ENCODE measurements at regions not wholly inside any gene's neighbourhood (a gene's known extent, or its start where the extent isn't known, plus 50 kb on each side); places are given as distances from the start of the nearest gene placed in this dataset.
A peak's percentile ranks its signal among the peaks of the same experiment; 100 is the strongest.

DNA sequence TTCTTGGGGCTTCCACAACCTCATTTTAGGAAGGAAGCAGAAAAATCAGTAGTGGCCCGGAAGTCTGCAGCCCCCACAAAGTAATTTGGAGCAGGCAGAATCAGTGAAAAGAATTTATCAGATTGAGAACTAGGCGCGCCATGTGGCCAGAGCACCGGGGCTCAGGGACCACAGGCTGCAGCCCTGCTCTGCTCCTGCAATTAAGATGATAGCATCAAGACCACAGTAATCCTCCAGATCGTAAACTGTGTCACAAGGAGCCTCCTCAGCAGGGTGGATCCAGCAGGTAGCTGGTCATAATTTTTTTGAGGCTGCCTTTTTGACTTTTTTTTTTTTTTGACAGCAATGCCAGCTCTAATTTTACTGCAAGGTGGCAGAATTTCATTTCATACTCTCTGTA, 209.0 kb upstream of the ZMIZ1 start:
- no peak for DNase-seq
- H3K4me1 Mint-ChIP-seq: no peaks in the 10 kb centered on the region
- no peak overlapping the region for H3K27ac Mint-ChIP-seq
- H3K36me3 Mint-ChIP-seq (ENCODE audit: low read depth): no peaks in the 10 kb centered on the region
- H3K9me3 Mint-ChIP-seq: no peaks in the 10 kb centered on the region
- intact Hi-C loops (cut with micrococcal nuclease): no loop called here
- H3K27me3 Mint-ChIP-seq: peaks cover 4% of the 10 kb centered on the region
- no peak overlapping the region for H3K4me3 Mint-ChIP-seq

DNA sequence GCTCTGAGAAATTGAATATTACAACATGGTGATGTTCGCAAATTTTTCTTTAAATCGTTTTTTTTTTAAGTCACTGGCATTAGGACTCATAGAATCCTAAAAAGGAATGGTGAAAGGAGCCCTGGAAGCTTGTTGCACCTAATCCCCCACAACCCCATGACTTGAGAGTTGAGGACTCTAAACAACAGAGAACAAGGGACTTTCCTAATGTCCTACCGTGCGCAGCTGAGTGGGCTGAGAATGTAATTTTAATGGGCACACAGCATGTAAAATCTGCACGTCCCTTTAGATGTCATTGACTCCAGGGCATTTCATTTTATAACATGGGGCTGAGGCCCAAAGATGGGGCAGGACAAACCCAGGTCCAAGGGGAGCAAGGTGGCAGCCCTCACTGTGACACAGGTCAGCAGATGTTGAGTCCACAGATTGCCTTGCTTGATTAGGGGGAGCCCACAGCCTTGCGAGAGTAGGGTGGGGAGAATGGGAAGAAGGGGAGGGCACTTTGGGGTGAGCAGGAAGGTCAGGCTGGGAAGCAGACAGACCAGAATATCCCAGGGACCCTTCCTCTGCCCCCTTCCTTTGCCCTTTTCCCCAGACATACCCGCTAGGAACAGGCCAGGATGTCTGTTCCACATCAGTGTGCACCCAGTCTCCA, 208.4 kb upstream of the ZMIZ1 start:
- Mint-ChIP-seq H3K4me1 (no peaks in the 10 kb centered on the region), H3K4me3 (no peak overlapping the region), H3K27me3 (peaks cover 4% of the 10 kb centered on the region), H3K9me3 (no peaks in the 10 kb centered on the region), H3K36me3 (ENCODE audit: low read depth) (no peaks in the 10 kb centered on the region), H3K27ac (no peak overlapping the region)
- intact Hi-C loops (cut with micrococcal nuclease): no loop called here
- no peak for DNase-seq

DNA sequence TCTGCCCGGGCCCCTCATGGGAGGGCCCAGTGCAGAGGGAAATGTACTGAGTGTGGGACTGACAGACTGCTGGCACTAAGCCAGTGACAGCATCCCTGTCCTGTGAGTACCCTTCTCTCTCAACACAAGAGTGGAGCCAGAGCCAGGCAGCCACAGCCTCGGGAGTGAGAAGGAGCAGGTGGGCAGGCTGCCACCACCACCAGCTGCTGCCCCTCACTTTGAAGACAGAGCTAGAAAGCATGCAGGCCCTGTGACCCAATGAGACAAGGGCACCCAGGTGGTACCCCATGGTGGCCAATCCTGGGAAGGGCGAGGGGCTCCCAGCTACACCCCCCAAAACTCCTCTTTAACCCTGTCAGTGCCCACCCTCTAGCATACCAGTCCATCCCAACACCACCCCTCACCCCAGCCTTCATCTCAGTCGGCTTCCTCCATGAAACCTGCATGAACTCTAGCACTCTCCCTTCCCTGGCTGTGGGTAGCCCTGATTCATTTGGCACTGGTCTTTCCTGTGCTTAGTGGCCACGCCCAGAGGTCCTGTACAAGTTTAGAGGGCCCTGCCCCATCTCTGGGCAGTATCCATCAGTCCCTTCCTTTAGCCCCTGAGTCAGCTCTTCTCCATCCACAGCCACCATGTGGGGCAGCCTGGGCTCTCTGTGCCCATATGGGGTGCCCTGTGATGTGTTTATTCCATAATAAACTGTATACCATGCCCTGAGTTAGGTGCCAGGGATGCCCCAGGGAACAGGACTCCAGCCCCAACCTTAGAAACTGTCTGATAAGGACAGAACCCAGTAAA, 207.0 kb upstream of the ZMIZ1 start:
- intact Hi-C loops (cut with micrococcal nuclease): no loop called here
- Mint-ChIP-seq H3K4me3 (no peak overlapping the region), H3K27ac (no peak overlapping the region), H3K9me3 (no peaks in the 10 kb centered on the region), H3K27me3 (peaks cover 4% of the 10 kb centered on the region), H3K4me1 (no peaks in the 10 kb centered on the region), H3K36me3 (ENCODE audit: low read depth) (no peaks in the 10 kb centered on the region)
- DNase-seq: no peak

DNA sequence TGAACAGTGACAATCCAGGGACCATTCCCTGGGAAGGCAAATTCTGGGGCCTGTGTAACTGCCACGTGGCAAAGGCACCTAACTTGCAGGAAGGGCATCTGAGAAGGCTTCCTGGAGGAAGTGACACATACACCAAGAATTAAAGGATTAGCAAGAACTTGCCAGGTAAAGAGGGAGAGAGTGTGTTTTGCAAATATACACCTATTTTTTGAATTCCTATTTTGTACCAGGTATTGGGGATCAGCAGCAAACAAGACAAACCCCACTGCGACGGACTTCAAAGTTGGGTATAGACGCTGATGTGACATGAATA, 206.5 kb upstream of the ZMIZ1 start:
- no peak overlapping the region for H3K27ac Mint-ChIP-seq
- H3K27me3 Mint-ChIP-seq: peaks cover 4% of the 10 kb centered on the region
- no peaks in the 10 kb centered on the region for H3K4me1 Mint-ChIP-seq
- no peaks in the 10 kb centered on the region for H3K36me3 Mint-ChIP-seq (ENCODE audit: low read depth)
- intact Hi-C loops (cut with micrococcal nuclease): no loop called here
- no peak for DNase-seq
- no peak overlapping the region for H3K4me3 Mint-ChIP-seq
- H3K9me3 Mint-ChIP-seq: no peaks in the 10 kb centered on the region

DNA sequence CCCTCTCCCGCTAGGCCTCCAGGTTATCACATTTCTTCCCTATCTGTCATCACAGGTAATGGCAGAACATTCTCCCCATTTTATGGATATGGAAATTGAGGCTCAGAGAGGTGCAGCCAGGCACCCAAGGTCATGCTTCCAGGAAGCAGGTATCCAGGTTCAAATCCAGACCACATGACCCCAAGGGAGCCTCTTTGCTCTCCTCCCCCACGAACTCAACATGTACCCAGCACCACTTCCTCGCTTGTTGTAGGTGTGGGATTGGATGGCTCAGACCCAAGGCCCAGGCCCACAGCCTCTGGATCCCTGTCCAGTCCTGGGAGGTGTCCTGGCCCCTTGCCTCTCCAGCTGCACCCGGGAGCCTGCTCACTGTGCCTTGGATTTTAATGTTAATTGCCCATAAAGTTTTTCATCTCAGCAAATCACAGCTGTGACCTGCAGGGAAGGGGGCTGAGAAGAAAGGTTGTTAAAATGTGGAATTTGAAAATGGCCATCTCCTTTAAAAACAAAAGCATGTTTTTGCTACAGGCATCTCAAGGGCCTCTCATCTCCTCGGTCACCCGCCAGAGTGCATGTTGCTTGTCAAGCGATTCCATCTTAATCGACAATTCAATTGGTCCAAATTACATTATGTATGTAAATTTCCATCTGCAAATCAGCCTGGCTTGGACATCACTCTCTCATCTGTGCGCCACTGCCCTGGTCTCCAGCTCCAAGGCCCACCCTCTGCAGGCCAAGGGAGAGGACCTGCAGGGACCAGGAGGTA, 205.4 kb upstream of the ZMIZ1 start:
- H3K36me3 Mint-ChIP-seq (ENCODE audit: low read depth): no peaks in the 10 kb centered on the region
- H3K27me3 Mint-ChIP-seq: peaks cover 4% of the 10 kb centered on the region
- intact Hi-C loops (cut with micrococcal nuclease): no loop called here
- DNase-seq: no peak
- H3K4me3 Mint-ChIP-seq: no peak overlapping the region
- no peaks in the 10 kb centered on the region for H3K9me3 Mint-ChIP-seq
- no peaks in the 10 kb centered on the region for H3K4me1 Mint-ChIP-seq
- no peak overlapping the region for H3K27ac Mint-ChIP-seq

DNA sequence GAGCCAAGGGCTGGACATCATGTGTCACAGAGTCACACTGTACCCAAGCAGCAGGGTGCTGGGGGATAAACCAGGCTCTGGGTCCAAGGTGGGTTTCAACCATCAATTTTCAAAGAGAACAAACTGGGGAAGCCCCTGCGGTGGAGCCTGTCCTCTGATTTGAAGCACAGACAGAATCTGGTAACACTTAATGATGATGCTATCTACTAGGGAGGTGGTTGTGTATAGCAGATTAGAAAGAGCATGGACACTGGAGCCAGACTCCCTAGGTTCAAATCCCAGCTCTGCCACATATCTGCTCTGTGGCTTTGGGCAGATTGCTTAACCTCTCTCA, 204.9 kb upstream of the ZMIZ1 start:
- Mint-ChIP-seq H3K4me1 (no peaks in the 10 kb centered on the region), H3K27ac (no peak overlapping the region), H3K9me3 (no peaks in the 10 kb centered on the region), H3K27me3 (peaks cover 4% of the 10 kb centered on the region), H3K36me3 (ENCODE audit: low read depth) (no peaks in the 10 kb centered on the region), H3K4me3 (no peak overlapping the region)
- intact Hi-C loops (cut with micrococcal nuclease): no loop called here
- no peak for DNase-seq

DNA sequence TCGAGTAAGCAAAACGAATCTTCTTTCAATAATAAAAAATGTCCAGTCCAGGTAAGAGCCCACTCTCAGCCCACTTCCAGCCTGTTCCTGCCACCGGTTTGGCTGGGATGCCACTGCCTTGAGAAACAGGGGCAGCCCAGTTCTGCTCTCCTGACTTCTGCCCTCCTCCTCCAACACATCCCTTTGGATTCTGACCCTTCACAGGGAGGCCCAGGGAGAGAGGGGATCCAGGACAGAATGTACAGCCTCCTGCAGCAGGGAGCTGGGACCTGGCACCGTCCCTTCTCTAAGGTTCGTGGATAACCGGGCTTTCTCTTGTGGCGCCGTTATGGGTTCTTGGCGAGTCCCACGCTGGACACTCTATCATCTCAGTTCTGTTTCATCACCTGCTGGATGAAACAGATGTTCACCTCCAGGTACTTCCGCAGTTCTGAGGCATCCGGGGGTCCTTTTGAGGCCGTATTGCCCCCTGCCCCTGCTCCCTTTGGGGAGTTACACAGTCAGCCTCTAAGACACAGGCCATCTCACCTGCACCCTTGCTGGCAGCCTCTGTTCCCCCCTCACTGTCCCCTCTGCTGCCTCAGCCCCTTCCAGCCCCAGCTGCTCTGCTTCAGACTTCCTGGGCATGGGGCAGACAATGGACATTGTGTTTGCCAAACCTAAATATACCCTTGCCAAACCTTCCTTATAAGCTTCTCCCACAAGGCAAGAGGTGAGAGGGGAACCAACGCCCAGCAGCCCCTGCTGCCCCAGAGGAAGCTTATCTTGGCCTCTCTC, 203.8 kb upstream of the ZMIZ1 start:
- intact Hi-C loops (cut with micrococcal nuclease): no loop called here
- H3K36me3 Mint-ChIP-seq (ENCODE audit: low read depth): no peaks in the 10 kb centered on the region
- no peak overlapping the region for H3K4me3 Mint-ChIP-seq
- H3K4me1 Mint-ChIP-seq: no peaks in the 10 kb centered on the region
- no peak overlapping the region for H3K27ac Mint-ChIP-seq
- DNase-seq: no peak
- H3K27me3 Mint-ChIP-seq: no peaks in the 10 kb centered on the region
- H3K9me3 Mint-ChIP-seq: no peaks in the 10 kb centered on the region

DNA sequence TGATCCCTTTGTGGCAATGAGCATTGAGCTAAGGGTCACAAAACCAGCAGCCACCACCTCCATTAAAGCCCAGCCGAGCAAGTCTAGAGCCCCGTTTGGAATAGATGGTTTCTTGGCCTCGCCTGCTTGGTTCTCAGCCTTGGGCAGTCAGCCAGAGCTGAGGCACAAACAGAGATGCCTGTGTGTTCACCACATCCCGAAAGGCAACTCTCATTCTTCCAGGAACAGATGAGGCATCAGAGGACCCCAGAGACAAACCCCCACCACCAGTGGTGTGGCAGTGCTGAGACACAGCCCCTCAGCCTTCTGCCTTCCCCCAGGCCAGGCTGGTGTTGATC, 203.3 kb upstream of the ZMIZ1 start:
- Mint-ChIP-seq H3K4me3 (no peak overlapping the region), H3K36me3 (ENCODE audit: low read depth) (no peaks in the 10 kb centered on the region), H3K27me3 (peaks cover 1% of the 10 kb centered on the region), H3K9me3 (no peaks in the 10 kb centered on the region), H3K27ac (no peak overlapping the region), H3K4me1 (no peaks in the 10 kb centered on the region)
- intact Hi-C loops (cut with micrococcal nuclease): no loop called here
- DNase-seq: no peak

DNA sequence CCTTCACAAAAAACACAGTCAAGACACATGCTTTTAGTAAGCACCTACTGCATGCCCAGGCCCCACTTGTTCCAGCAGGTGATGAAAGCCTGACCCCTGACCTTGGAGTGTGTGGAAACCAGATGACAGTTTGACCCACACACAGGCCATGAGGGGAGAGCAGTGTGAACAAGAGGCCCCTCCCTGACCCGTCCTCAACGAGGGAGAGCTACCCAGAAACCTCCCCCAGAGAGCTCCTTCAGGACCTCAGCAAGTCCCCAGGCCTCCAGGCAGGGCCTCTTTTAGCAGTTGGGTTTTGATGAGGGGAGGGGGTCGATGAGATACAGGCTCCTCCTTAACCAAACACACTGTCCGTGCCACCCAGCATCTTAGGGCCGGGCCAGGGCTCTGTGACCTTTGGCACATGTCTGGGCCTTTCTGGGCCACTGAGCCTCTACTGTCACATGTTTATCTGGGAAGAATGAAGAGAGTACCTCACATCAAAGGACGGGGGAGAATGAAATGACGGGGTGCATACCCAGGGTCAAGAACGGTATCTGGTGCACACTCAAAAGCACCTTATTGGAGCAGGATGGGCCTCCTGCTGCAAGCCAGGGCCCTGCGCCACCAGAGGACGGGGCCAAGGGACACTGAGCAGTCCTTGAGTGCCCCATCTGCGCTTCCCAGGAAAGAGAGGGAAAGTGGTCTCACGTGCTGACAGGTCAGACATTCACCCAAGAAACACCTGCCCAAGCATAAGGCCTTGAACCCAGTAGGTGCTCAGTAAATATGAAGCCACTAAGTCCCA, 202.6 kb upstream of the ZMIZ1 start:
- intact Hi-C loops (cut with micrococcal nuclease): no loop called here
- H3K27ac Mint-ChIP-seq: no peak overlapping the region
- no peak overlapping the region for H3K4me3 Mint-ChIP-seq
- H3K36me3 Mint-ChIP-seq (ENCODE audit: low read depth): no peaks in the 10 kb centered on the region
- H3K9me3 Mint-ChIP-seq: no peaks in the 10 kb centered on the region
- H3K27me3 Mint-ChIP-seq: peaks cover 4% of the 10 kb centered on the region
- no peak for DNase-seq
- H3K4me1 Mint-ChIP-seq: no peaks in the 10 kb centered on the region

DNA sequence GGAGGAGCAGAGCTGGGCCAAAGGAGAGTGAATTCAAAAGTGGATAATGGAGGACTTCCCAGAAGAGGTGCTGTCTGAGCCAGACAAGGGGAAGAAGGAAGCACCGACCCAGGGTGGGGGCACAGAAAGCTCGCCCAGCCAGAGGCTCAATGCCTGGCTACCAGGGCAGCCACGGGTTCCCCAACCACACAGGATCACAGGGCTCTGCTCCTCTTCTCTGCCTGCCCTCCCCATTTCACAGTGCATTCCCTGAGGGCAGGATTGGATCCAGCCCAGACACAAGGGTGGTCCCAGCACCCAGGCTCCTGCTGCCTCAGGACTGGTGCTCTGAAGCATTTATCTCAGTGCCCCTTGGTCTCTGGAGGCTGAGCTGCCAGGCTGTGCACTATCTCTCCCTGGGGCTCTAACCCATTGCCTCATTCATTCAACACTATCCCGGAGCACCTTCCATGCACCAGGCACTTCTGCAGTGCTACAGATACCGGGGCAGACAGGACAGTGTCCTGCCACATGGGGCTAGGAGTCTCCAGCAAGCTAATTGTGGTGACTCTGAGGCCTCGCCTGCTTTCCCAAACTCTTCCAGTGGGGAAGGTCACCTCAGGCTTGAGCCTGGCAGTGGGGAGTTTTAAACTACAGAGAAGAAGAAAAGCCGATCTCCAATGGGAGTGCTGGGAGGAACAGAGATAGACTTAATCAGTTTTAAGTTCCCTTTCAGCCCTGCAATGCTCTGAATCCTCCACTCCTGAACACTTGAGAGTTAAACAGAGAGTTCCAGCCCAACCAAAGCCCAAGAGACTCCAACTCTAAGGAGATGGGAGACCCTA, 201.8 kb upstream of the ZMIZ1 start:
- Mint-ChIP-seq H3K27me3 (peaks cover 6% of the 10 kb centered on the region), H3K27ac (no peak overlapping the region), H3K4me3 (no peak overlapping the region), H3K9me3 (no peaks in the 10 kb centered on the region), H3K4me1 (no peaks in the 10 kb centered on the region), H3K36me3 (ENCODE audit: low read depth) (no peaks in the 10 kb centered on the region)
- intact Hi-C loops (cut with micrococcal nuclease): no loop called here
- no peak for DNase-seq

DNA sequence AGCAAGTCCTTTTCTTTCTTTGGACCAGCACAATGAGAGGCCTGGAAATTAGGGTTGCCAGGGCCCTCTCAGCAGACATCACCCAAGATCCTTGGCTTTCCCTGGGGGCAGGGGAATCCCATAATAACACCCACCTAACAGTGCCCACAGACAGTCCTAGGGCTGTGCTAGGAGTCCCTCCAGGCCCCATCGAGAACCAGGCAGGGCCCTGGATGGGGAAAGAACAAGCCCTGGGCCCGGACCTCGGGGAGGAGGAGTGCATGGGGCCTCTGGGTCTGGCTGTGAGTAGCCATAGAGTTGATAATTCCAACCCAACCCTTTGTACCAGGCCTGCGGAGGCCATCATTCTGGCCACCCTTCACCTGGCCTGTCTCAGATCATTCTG, 201.2 kb upstream of the ZMIZ1 start:
- Mint-ChIP-seq H3K9me3 (no peaks in the 10 kb centered on the region), H3K27ac (no peak overlapping the region)
- intact Hi-C loops (cut with micrococcal nuclease): no loop called here

DNA sequence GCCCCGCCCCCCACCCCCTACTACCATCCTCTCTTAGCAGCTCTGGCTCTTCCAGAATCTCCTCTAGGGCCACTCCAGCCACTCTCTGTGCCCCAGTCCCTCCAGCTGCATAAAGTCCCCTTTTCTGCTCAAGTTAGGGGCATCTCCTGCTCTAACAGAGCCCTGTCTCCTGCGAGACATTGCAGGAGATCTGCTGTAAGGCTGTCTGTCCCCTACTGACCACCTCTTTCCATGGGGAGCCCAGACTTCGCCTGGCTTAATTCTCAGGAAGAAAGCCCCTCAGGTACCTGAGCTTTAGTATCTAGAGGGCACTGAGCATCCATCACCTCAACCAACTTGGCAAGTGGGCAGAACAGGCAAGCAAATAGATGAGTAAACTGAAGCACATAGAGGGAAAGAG, 200.7 kb upstream of the ZMIZ1 start:
- intact Hi-C loops (cut with micrococcal nuclease): no loop called here
- H3K27me3 Mint-ChIP-seq: peaks cover 9% of the 10 kb centered on the region

More for the DNA sequence above, 201.2 kb upstream of the ZMIZ1 start:
- no peak for DNase-seq
- H3K27me3 Mint-ChIP-seq: peaks cover 9% of the 10 kb centered on the region
- no peak overlapping the region for H3K4me3 Mint-ChIP-seq
- H3K4me1 Mint-ChIP-seq: no peaks in the 10 kb centered on the region
- no peaks in the 10 kb centered on the region for H3K36me3 Mint-ChIP-seq (ENCODE audit: low read depth)

DNA sequence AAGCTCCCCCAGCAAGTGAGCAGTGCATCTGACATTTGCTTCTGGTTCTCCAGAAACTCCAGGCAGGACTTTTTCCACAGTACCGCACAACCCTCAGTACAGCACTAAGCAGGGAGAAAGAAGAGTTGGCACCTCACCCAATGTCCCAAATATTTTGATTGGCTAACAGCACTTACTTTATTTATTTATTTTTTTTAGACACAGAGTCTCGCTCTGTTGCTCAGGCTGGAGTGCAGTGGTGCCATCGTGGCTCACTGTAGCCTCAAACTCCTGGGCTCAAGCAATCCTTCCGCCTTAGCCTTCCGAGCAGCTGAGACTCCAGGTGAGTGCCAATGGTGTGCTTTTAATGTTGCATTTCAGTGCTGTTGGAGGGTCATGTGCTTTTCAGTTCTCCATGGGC, 200.3 kb upstream of the ZMIZ1 start:
- intact Hi-C loops (cut with micrococcal nuclease): no loop called here
- Mint-ChIP-seq H3K36me3 (ENCODE audit: low read depth) (no peaks in the 10 kb centered on the region), H3K27me3 (peaks cover 9% of the 10 kb centered on the region), H3K4me3 (no peak overlapping the region), H3K27ac (no peak overlapping the region), H3K9me3 (no peaks in the 10 kb centered on the region), H3K4me1 (no peaks in the 10 kb centered on the region)
- peak; percentile 45 for DNase-seq

More for the DNA sequence above, 200.7 kb upstream of the ZMIZ1 start:
- Mint-ChIP-seq H3K36me3 (ENCODE audit: low read depth) (no peaks in the 10 kb centered on the region), H3K4me3 (no peak overlapping the region), H3K27ac (no peak overlapping the region), H3K4me1 (no peaks in the 10 kb centered on the region), H3K9me3 (no peaks in the 10 kb centered on the region)
- peak; percentile 40 for DNase-seq

Measured in activated CD4-positive, alpha-beta T cell treated with anti-CD3 and anti-CD28 coated beads, Interleukin-2, amount 10 ng/mL, durations not matched to agents 24 days and 14 days (primary cell).